ENCODE measurements at regions not wholly inside any gene's neighbourhood (a gene's known extent, or its start where the extent isn't known, plus 50 kb on each side); places are given as distances from the start of the nearest gene placed in this dataset.

DNA sequence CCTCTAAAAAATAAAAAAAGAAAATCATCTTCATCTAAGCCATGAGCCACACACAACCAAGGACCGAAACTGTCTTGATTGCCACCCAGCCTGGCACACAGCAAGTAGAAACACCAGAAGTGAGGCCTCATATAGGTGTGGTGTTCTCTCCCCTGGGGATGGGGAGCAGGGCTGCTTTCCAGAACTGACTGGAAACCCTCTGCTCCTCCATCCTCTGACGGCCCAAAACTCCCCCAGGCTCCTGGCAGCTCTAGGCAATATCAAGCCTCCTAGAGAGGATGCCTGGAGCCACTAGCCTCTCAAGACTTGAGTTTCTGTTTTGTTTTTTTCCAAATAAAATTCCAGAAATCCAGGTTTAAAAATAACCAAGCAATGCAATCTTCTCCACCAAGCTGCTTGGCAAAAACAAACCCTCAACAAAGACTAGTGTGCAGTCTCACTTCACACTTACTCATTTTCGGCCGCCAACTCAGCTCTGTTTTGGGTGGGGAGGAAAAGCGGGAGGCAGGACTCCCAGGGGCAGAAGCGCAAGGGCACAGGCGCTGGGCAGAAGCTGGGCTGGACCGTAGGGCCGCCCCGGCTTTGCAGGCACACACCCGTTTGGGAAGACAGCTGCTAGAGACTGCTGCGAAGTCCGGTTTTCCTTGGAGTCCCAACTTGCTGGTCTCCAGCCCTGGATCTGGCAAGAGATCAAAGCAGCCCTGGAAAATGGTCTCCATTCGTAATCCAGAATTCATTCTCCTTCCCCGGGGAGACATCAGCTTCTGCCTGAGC, 78.2 kb upstream of the CAPZB start:
- TF ChIP-seq HNRNPUL1 (IDR thresholded peaks at IDR 0.05; ENCODE audit: low read length) (no peak), HIVEP1 (CRISPR knock-in tag; IDR thresholded peaks at IDR 0.05) (no peak)
